ENCODE measurements at regions not wholly inside any gene's neighbourhood (a gene's known extent, or its start where the extent isn't known, plus 50 kb on each side); places are given as distances from the start of the nearest gene placed in this dataset.

DNA sequence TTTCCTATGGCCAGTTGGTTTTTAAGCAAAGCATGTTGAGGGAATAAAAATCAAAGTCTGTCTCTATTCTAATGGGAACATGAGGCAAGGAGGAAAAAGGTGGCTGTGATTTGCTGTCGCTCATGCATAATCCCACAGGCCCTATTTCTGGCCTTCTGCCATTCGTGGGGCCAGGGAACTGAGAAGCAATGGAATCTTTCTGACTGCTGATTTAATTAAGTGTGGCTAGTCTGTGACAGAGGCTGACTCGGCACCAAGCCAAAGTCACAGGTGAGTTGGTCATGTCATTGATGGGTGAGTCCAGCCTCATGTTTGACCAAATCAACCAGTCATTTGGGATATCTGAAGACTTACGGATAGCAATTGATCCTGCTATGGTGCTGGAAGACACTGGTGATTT, 429.3 kb upstream of the CADM1 start:
- DNase-seq = no peak

DNA sequence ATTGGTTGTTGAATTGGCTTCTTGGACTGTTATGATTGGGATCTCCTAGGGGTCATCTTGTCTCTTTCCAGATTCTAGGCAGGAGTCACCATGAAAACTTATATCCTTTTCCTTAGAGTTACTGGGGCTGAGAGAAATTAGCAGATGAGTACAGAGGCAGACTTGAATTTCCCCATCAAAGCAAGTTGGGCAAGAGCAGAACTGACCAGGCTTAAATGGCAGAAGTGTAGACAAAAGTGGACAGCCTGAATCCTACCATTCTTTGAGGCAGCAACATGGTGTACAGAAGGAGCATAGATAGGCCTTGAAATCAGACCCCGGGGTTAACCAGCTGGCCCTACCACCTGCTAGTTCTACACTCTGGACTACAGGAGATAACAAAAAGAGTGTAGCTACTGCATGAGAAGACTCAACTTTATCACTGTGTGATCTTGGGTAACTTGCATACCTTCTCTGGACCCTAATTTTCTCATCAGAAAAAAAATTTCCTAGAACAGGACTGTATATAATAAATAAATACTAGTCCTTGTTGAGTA, 427.4 kb upstream of the CADM1 start:
- no peak for DNase-seq

- DNase-seq = no peak
Measured at GRCh38 chr11:115930886-115931547, 426.8 kb upstream of the CADM1 start.

DNA sequence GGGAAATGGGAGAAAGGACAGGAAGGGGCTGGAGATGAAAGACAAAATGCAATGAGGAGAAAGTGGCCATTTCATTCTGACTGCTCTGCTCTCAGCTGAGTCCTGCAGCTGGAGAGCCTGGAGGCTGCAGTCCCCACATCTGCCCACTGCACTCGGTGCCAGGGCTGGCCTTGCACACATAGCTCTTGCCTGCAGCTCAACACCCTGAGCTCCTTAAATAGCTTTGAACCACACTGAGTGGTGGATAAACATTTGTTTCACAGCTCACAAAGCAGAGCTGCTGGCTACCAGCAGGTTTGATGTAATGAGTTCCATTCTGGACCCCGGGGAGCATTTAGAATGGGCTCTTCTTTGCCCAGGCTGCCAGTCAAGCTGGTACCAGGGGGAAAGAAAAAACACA, 426.1 kb upstream of the CADM1 start:
- DNase-seq = peak; percentile 82

- no peak for DNase-seq
Measured at GRCh38 chr11:115929618-115930129, 425.5 kb upstream of the CADM1 start.

DNA sequence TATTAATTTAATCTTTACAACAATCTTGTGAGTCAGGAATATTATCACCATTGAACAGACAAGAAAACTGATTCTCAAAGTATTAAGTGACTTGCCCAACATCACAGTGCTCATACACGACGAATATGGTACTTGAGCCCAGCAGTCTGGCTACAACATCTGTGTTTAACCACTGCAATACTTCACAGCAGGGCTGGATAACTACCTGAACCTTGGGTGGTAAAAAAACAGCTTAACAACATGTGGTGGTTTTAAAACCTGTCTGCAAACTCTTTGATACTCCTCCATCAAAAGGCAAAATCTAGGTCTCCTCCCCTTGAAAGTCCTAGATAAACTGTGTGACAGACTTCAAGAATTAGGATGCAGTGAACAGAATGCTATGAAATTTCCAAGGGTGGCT, 424.6 kb upstream of the CADM1 start:
- DNase-seq = no peak

DNA sequence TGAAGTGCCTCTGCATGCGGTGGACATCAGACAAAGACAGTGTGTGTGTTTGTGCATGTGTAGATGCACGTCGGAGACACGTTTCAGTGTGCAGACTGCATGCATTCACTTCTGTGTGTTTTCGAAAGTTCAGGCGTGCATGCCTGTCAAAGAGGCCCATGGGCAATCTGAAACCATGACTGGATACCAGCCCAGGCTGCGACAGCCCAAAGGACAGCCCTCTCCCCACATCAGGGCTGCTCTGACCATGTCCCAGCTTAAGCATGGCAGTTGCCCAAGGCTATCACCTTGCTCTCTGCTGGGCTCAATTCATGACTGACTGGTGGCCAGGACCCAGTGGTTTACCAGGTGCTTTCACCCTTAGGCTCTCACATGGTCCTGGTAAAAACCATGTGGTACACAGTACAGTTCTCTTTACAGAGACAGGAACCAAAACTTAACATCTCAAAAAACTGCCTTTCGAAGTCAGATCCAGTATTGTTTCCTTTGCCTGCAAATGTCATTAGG, 423.7 kb upstream of the CADM1 start:
- DNase-seq = no peak

DNA sequence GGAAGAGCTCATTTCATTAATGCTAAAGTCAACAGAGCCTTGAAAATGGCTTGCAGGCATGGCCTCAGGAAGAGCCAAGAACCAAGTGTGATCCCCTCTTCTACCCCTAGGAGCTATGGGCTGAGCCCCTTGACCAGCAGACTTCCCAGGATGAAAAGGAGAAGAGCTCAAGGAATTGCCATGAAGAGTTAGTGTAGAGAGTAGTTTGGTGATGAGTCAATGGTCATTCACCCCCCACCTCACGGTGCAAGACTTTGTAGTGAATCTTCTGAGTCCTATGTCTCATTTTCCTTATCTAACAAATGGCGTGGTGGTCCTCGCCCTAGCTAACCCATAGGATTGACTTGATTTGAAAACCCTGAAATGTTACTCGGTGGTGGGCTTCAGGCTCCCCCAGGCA, 422.4 kb upstream of the CADM1 start:
- no peak for DNase-seq

GRCh38 chr11:115926138-115926537, 421.9 kb upstream of the CADM1 start:
- DNase-seq = no peak

GRCh38 chr11:115925568-115926090, 421.4 kb upstream of the CADM1 start:
- no peak for DNase-seq

DNA sequence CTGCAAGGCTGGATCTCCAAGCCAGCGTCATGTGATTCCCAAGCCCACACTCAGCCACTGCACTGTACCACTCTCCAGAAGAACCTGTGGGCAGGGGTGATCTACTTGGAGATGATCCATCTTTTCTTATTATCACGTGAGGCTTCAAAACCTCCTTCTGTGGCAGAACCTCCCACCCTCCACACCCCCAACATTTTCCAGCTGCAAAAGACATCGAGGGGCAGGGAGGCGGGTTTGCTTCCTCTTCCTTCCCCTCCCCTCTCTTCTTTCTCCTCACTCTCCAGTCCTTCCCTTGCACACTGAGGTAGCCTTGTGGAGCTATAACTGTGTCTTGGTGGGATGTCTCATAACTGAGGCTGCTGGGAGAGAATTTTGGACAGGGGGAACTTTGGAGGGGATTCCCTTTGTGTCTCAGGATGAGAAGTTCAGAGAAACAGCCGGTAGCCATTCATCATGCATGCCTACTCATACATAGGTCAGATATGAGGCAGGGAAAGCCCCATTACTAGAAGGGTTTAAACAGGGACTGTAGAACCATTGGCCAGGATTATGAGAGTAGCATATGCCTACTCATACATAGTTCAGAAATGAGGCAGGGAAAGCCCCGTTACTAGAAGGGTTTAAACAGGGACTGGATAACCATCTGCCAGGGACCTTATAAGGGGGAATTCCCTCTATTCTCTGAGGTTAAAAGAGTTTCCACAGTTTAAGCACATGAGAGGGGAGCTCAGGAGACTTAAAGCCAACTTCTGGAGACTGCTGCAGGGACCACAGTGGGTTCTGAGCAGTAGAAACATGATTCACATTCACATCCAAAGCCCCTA, 420.7 kb upstream of the CADM1 start:
- DNase-seq = no peak

GRCh38 chr11:115922876-115923275, 418.7 kb upstream of the CADM1 start:
- DNase-seq = no peak

- no peak for DNase-seq
Measured at GRCh38 chr11:115921986-115922385, 417.8 kb upstream of the CADM1 start.

DNA sequence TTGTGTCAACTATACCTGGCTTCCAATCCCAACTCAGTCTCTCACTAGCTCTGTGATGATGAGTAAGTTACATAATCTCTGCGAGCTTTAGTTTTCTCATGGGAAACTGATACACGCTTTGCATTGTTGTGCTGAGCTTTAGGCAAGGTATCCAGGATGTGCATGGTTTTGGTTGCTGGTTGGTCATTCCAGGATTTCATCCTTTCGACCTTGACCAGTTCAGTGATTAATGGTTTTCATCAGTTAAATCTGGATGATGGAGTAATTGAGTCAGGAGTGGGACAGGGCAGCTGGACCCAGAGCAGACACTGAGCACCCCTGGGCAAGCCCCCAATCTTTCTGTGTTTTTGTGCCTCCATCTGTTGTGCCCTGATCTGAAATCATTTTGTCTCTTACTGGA, 417.3 kb upstream of the CADM1 start:
- no peak for DNase-seq

DNA sequence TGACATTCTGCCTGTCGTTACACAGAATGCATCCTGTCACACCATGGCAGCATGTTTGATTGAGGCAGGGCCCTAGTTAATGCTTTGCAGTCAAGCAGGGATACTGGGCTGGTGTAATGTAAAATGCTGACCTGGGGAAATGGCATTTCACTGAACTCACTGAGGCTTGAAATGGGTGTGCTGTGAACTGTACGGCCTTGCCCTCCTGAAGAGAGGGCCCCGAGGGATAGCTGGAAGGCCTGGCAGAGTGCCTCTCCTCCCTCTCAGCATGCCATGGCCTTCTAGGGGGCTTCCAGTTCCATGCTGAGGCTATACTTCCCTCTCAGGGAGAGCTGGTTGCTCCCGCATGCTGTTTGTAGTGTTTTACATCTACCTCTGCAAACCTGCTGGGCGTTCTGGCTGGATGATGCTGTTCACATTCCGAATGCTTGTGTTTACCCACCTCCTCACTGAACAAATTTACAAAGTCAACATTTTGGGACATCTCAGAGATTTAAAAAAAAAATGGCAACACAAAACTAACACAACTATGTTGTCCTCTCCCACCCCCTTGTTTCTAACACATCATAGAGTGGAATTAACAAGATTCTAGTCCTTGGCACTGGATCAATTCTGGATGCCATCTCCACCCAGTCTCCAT, 416.7 kb upstream of the CADM1 start:
- DNase-seq = peak; percentile 20

GRCh38 chr11:115920092-115920461, 415.9 kb upstream of the CADM1 start:
- no peak for DNase-seq

GRCh38 chr11:115919341-115920091, 415.3 kb upstream of the CADM1 start:
- no peak for DNase-seq

DNA sequence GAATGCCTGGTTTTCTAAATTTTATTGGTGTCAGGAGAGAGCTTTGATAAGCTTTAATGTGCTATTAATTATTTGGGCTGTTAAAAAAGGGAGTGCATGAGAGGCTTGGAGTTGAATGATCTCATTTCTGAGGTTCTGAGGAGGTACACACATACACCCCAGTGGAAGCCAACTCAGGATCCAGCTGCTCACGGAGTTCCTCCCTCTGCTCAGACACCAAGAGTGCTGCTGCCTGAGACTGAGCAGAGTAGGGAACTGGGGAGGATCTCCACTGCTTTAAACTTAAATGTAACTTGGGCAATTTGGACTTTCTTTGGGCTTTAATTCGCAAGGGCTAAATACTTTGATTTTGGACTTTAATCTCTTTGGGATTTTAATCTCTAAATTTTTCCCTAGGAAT, 414.4 kb upstream of the CADM1 start:
- no peak for DNase-seq

DNA sequence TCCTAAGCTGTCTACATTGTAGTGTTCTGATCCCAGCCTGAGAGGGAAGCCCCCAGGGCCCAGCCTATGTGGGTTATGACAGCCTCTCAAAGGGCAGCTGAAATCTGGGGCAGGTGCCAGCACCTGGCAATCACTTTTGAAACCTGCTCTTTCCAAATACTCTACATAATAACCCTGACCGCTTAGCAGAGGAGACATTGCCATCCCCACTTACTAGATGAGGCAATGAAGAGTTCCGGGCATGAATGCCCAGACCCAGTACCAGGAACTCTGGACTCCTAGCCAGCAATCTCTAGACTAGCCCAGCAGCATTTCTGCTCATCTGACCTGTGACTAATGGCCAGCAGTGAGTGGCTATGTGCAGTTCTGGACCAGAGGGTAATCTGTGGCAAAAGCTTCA, 412.4 kb upstream of the CADM1 start:
- peak; percentile 93 for DNase-seq

GRCh38 chr11:115912484-115912945, 408.3 kb upstream of the CADM1 start:
- DNase-seq = peak; percentile 54

GRCh38 chr11:115911613-115912346, 407.6 kb upstream of the CADM1 start:
- DNase-seq = peak; percentile 93

GRCh38 chr11:115910379-115910778, 406.2 kb upstream of the CADM1 start:
- no peak for DNase-seq

All from NCI-H1092 (cell line).